Liver (tissue), 8 donors: ENCODE measurements at regions not wholly inside any gene's neighbourhood (a gene's known extent, or its start where the extent isn't known, plus 50 kb on each side); places are given as distances from the start of the nearest gene placed in this dataset.

Experiments
- DNase-seq: peaks from one replicate; pipeline ENCODE4 v3.0.0-alpha.2; 2017; ENCODE audit warnings: low spot score
- H3K27ac ChIP-seq, 2 donors: one replicate each; pipeline ENCODE4 v1.7.0; 2013; ENCODE audit warnings: inconsistent platforms in 2 of 2, low read length in 2 of 2, control low read depth in 1 of 2, low read depth in 1 of 2, mild to moderate bottlenecking in 1 of 2
- H3K27me3 ChIP-seq, 4 donors: one replicate each; pipeline versions ENCODE4 v1.6.1 to v1.7.0; 2013; ENCODE audit warnings: low read length in 3 of 4, inconsistent platforms in 1 of 4, mild to moderate bottlenecking in 1 of 4, moderate library complexity in 1 of 4; ENCODE audit not compliant: control insufficient read depth in 4 of 4, insufficient read depth in 4 of 4
- H3K36me3 ChIP-seq, 4 donors: one replicate each; pipeline versions ENCODE4 v1.6.1 to v1.7.0; 2013; ENCODE audit warnings: low read length in 3 of 4, mild to moderate bottlenecking in 3 of 4, low read depth in 1 of 4, moderate library complexity in 1 of 4; ENCODE audit not compliant: control insufficient read depth in 4 of 4, insufficient read depth in 3 of 4
- H3K4me1 ChIP-seq, 4 donors: one replicate each; pipeline versions ENCODE4 v1.6.1 to v1.7.0; 2013; ENCODE audit warnings: low read length in 3 of 4, mild to moderate bottlenecking in 3 of 4, moderate library complexity in 1 of 4; ENCODE audit not compliant: control insufficient read depth in 4 of 4, insufficient read depth in 4 of 4
- H3K4me3 ChIP-seq, 3 donors: one replicate each; pipeline versions ENCODE4 v1.6.1 to v1.7.0; 2013; ENCODE audit warnings: low read length in 3 of 3, control low read depth in 1 of 3, low read depth in 1 of 3, mild to moderate bottlenecking in 1 of 3
- H3K9ac ChIP-seq, 2 donors: one replicate each; pipeline ENCODE4 v1.7.0; 2013; ENCODE audit warnings: low read length in 2 of 2, mild to moderate bottlenecking in 2 of 2, moderate library complexity in 2 of 2, control low read depth in 1 of 2, low read depth in 1 of 2
- H3K9me3 ChIP-seq, 4 donors: one replicate each; pipeline versions ENCODE4 v1.6.1 to v1.7.0; 2013; ENCODE audit warnings: low read length in 3 of 4; ENCODE audit not compliant: control insufficient read depth in 4 of 4
- ATF3 ChIP-seq: IDR thresholded peaks from 2 replicates; pipeline ENCODE4 v1.6.1; 2016; ENCODE audit warnings: antibody characterized with exemption
- CTCF ChIP-seq: fragments of 150-350 bp; IDR thresholded peaks from 2 replicates; pipeline ENCODE4 v1.5.1; 2017; ENCODE audit warnings: improper control_type of control experiment, low read depth, low read length; ENCODE audit not compliant: missing input control
- EGR1 ChIP-seq, 2 donors: IDR thresholded peaks; 2 replicates each; pipeline ENCODE4 v1.6.1; 2016 to 2018; ENCODE audit warnings: antibody characterized with exemption in 2 of 2, low read depth in 2 of 2
- FOXA1 ChIP-seq: IDR thresholded peaks from 2 replicates; pipeline ENCODE4 v1.6.1; 2016; ENCODE audit warnings: antibody characterized with exemption
- FOXA2 ChIP-seq: IDR thresholded peaks from 2 replicates; pipeline ENCODE4 v1.6.1; 2016; ENCODE audit warnings: antibody characterized with exemption
- GABPA ChIP-seq, 2 donors: IDR thresholded peaks in 1 of 2; conservative IDR thresholded peaks in 1 of 2; 2 replicates each; pipeline ENCODE4 v1.6.1; 2016; ENCODE audit warnings: antibody characterized with exemption in 2 of 2, mild to moderate bottlenecking in 1 of 2, moderate library complexity in 1 of 2
- HNF4A ChIP-seq, 2 donors: conservative IDR thresholded peaks; 2 replicates each; pipeline ENCODE4 v1.6.1; 2016; ENCODE audit warnings: antibody characterized with exemption in 2 of 2, mild to moderate bottlenecking in 2 of 2
- HNF4G ChIP-seq: IDR thresholded peaks from 2 replicates; pipeline ENCODE4 v1.6.1; 2016; ENCODE audit warnings: antibody characterized with exemption
- JUND ChIP-seq, 2 donors: IDR thresholded peaks; 2 replicates each; pipeline ENCODE4 v1.6.1; 2016; ENCODE audit warnings: antibody characterized with exemption in 2 of 2
- MAX ChIP-seq: IDR thresholded peaks from 2 replicates; pipeline ENCODE4 v1.6.1; 2016; ENCODE audit warnings: antibody characterized with exemption
- NR2F2 ChIP-seq: IDR thresholded peaks from 2 replicates; pipeline ENCODE4 v1.6.1; 2016; ENCODE audit warnings: antibody characterized with exemption
- RAD21 ChIP-seq, 2 donors: IDR thresholded peaks; 2 replicates each; pipeline ENCODE4 v1.6.1; 2016; ENCODE audit warnings: antibody characterized with exemption in 2 of 2, mild to moderate bottlenecking in 2 of 2
- RXRA ChIP-seq, 2 donors: IDR thresholded peaks; 2 replicates each; pipeline ENCODE4 v1.6.1; 2017 to 2018; ENCODE audit warnings: antibody characterized with exemption in 2 of 2, mild to moderate bottlenecking in 1 of 2
- SP1 ChIP-seq: IDR thresholded peaks from 2 replicates; pipeline ENCODE4 v1.6.1; 2018; ENCODE audit warnings: antibody characterized with exemption, mild to moderate bottlenecking
- TAF1 ChIP-seq: conservative IDR thresholded peaks from 2 replicates; pipeline ENCODE4 v1.6.1; 2016; ENCODE audit warnings: antibody characterized with exemption, mild to moderate bottlenecking
- YY1 ChIP-seq: IDR thresholded peaks from 2 replicates; pipeline ENCODE4 v1.6.1; 2016; ENCODE audit warnings: antibody characterized with exemption, mild to moderate bottlenecking
- WGBS: extraction: QIAGEN DNeasy Blood & Tissue Kit; methylation state at CpG from one replicate; pipeline ENCODE4 v1.1.7; 2013; 5-methylcytosine and 5-hydroxymethylcytosine counted together
- TF ChIP-seq, protein P1 (sequence below): IDR thresholded peaks from 2 replicates; pipeline ENCODE4 v1.6.1; 2016; ENCODE audit warnings: antibody characterized with exemption
- TF ChIP-seq, protein P2 (sequence below): IDR thresholded peaks from 2 replicates; pipeline ENCODE4 v1.6.1; 2016; ENCODE audit warnings: antibody characterized with exemption, mild to moderate bottlenecking
- donor health status: healthy.
- donor health status: healthy.
- donor health status: healthy.
- donor health status: healthy.
- donor health status: healthy.

- Histone ChIP-seq H3K36me3 (no peaks in the 10 kb centered on the region), H3K9ac (no peak overlapping the region), H3K27ac (no peak overlapping the region), H3K4me3 (no peak overlapping the region), H3K27me3 (no peaks in the 10 kb centered on the region), H3K4me1 (no peaks in the 10 kb centered on the region), H3K9me3 (no peaks in the 10 kb centered on the region)
- no peak for DNase-seq
- TF ChIP-seq, protein P1, sequence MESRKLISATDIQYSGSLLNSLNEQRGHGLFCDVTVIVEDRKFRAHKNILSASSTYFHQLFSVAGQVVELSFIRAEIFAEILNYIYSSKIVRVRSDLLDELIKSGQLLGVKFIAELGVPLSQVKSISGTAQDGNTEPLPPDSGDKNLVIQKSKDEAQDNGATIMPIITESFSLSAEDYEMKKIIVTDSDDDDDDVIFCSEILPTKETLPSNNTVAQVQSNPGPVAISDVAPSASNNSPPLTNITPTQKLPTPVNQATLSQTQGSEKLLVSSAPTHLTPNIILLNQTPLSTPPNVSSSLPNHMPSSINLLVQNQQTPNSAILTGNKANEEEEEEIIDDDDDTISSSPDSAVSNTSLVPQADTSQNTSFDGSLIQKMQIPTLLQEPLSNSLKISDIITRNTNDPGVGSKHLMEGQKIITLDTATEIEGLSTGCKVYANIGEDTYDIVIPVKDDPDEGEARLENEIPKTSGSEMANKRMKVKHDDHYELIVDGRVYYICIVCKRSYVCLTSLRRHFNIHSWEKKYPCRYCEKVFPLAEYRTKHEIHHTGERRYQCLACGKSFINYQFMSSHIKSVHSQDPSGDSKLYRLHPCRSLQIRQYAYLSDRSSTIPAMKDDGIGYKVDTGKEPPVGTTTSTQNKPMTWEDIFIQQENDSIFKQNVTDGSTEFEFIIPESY: no peak
- TF ChIP-seq MAX (no peak), RXRA (IDR thresholded peaks at IDR 0.05) (no peak), CTCF (no peak), TAF1 (no peak), RAD21 (IDR thresholded peaks at IDR 0.05) (no peak), JUND (IDR thresholded peaks at IDR 0.05) (no peak), GABPA (IDR thresholded peaks at IDR 0.05 in 1 of 2, conservative IDR thresholded peaks at IDR 0.05 in 1 of 2) (no peak), YY1 (no peak), SP1 (no peak), NR2F2 (no peak), ATF3 (no peak), HNF4G (no peak), FOXA2 (no peak), FOXA1 (no peak)
- TF ChIP-seq, protein P2, sequence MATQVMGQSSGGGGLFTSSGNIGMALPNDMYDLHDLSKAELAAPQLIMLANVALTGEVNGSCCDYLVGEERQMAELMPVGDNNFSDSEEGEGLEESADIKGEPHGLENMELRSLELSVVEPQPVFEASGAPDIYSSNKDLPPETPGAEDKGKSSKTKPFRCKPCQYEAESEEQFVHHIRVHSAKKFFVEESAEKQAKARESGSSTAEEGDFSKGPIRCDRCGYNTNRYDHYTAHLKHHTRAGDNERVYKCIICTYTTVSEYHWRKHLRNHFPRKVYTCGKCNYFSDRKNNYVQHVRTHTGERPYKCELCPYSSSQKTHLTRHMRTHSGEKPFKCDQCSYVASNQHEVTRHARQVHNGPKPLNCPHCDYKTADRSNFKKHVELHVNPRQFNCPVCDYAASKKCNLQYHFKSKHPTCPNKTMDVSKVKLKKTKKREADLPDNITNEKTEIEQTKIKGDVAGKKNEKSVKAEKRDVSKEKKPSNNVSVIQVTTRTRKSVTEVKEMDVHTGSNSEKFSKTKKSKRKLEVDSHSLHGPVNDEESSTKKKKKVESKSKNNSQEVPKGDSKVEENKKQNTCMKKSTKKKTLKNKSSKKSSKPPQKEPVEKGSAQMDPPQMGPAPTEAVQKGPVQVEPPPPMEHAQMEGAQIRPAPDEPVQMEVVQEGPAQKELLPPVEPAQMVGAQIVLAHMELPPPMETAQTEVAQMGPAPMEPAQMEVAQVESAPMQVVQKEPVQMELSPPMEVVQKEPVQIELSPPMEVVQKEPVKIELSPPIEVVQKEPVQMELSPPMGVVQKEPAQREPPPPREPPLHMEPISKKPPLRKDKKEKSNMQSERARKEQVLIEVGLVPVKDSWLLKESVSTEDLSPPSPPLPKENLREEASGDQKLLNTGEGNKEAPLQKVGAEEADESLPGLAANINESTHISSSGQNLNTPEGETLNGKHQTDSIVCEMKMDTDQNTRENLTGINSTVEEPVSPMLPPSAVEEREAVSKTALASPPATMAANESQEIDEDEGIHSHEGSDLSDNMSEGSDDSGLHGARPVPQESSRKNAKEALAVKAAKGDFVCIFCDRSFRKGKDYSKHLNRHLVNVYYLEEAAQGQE: no peak
- WGBS: 67% methylated on average over 3 of the region's 3 CpGs
Observed at GRCh38 chr10:121098211-121098610, 247.0 kb downstream of the WDR11 start.

- DNase-seq: no peak
- no peaks in the 10 kb centered on the region for H3K4me1 ChIP-seq
- no peak overlapping the region for H3K27ac ChIP-seq
- H3K27me3 ChIP-seq: no peaks in the 10 kb centered on the region
- H3K4me3 ChIP-seq: no peak overlapping the region
- H3K9ac ChIP-seq: no peak overlapping the region
- H3K36me3 ChIP-seq: no peaks in the 10 kb centered on the region
- WGBS: 63% methylated on average over 2 of the region's 2 CpGs
- H3K9me3 ChIP-seq: no peaks in the 10 kb centered on the region
- TF ChIP-seq FOXA2: no peak
- TF ChIP-seq EGR1 (IDR thresholded peaks at IDR 0.05; ENCODE audit: low read depth in 2 of 2): no peak
- TF ChIP-seq, protein P1: no peak
- TF ChIP-seq JUND (IDR thresholded peaks at IDR 0.05): no peak
- TF ChIP-seq RXRA (IDR thresholded peaks at IDR 0.05): no peak
- TF ChIP-seq GABPA (IDR thresholded peaks at IDR 0.05 in 1 of 2, conservative IDR thresholded peaks at IDR 0.05 in 1 of 2): no peak
- TF ChIP-seq TAF1: no peak
- TF ChIP-seq ATF3: no peak
- no peak for TF ChIP-seq HNF4G
- TF ChIP-seq MAX: no peak
- TF ChIP-seq HNF4A (conservative IDR thresholded peaks at IDR 0.05): no peak
- TF ChIP-seq RAD21 (IDR thresholded peaks at IDR 0.05): no peak
- no peak for TF ChIP-seq NR2F2
- no peak for TF ChIP-seq FOXA1
- TF ChIP-seq SP1: no peak
Observed at GRCh38 chr10:121098751-121099150, 247.6 kb downstream of the WDR11 start.
